GM12874 (cell line): ENCODE measurements at regions not wholly inside any gene's neighbourhood (a gene's known extent, or its start where the extent isn't known, plus 50 kb on each side); places are given as distances from the start of the nearest gene placed in this dataset.

Experiments
- CTCF ChIP-seq: IDR thresholded peaks from 2 replicates; pipeline ENCODE4 v1.5.1; 2011; ENCODE audit warnings: low read depth, mild to moderate bottlenecking, control low read depth, low read length, moderate library complexity; ENCODE audit not compliant: insufficient read depth

- TF ChIP-seq CTCF: no peak
These were observed 766.5 kb upstream of the B3GALT2 start for GRCh38 chr1:193952778-193953374.

- TF ChIP-seq CTCF: no peak
These were observed 765.6 kb upstream of the B3GALT2 start for GRCh38 chr1:193951984-193952383.

- TF ChIP-seq CTCF: no peak
These were observed 758.0 kb upstream of the B3GALT2 start for GRCh38 chr1:193944454-193944853.

GRCh38 chr1:193940176-193940575 is 753.8 kb upstream of the B3GALT2 start:
- TF ChIP-seq CTCF: no peak

- no peak for TF ChIP-seq CTCF
These were observed 753.2 kb upstream of the B3GALT2 start for GRCh38 chr1:193939585-193939984.

- no peak for TF ChIP-seq CTCF
These were observed 750.9 kb upstream of the B3GALT2 start for GRCh38 chr1:193937308-193937707.

GRCh38 chr1:193932979-193933378 is 746.6 kb upstream of the B3GALT2 start:
- no peak for TF ChIP-seq CTCF
